ENCODE measurements at regions not wholly inside any gene's neighbourhood (a gene's known extent, or its start where the extent isn't known, plus 50 kb on each side); places are given as distances from the start of the nearest gene placed in this dataset.

DNA sequence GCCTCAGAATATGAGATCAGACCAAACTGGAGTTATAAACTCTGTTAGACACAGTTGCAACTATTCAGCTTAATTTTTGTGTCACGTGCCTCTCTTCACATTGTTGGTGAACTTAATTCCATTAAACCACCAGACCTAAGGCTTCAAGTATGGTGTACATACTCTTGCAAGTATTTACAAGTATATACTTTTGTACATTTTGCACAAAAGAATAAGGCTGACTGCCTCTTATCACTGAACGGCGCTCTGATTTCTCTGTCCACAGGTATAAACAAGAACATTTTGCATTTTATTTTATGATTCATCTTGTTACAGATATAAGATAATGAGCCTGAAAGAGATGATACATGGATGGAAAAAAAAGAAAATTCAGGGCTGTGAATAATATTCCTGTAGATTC is 269.7 kb upstream of the ACVR2A start:
- Mint-ChIP-seq H3K27me3 (ENCODE audit: low read depth) (no peaks in the 10 kb centered on the region), H3K27ac (no peak overlapping the region), H3K9me3 (peaks cover 5 to 11% of the 10 kb centered on the region in 2 experiments), H3K4me1 (no peaks in the 10 kb centered on the region), H3K36me3 (ENCODE audit: insufficient read depth in 1 of 3, low read depth in 3 of 3) (peaks cover 4 to 8% (median 6%) of the 10 kb centered on the region in 3 experiments; a peak in 5 of 7 replicates), H3K4me3 (no peak overlapping the region)
- TF ChIP-seq CTCF (conservative IDR thresholded peaks at IDR 0.05), result no peak
- Histone ChIP-seq H3K23ac (ENCODE audit: insufficient read length, low read depth, low read length) (no peak overlapping the region), H3K56ac (ENCODE audit: insufficient read length, low read depth, low read length) (no peak overlapping the region), H4K91ac (ENCODE audit: insufficient read length, low read depth, low read length) (no peak overlapping the region), H3K4me2 (ENCODE audit: insufficient read depth, insufficient read length, low read length) (no peak overlapping the region), H4K5ac (ENCODE audit: insufficient read length, low read depth, low read length) (no peak overlapping the region), H4K8ac (replicated peaks; ENCODE audit: insufficient read length, low read depth, low read length) (no peak overlapping the region), H2AFZ (ENCODE audit: low read length) (no peak overlapping the region), H3K18ac (ENCODE audit: insufficient read length, low read depth, low read length) (no peak overlapping the region), H2BK12ac (ENCODE audit: insufficient read length, low read depth, low read length) (no peak overlapping the region), H3K4ac (ENCODE audit: low read depth, low read length) (no peak overlapping the region), H2BK15ac (ENCODE audit: low read depth, low read length) (no peak overlapping the region), H2AK5ac (ENCODE audit: insufficient read length, low read length) (no peak overlapping the region), H3K27ac (ENCODE audit: insufficient read length, low read depth, low read length) (no peak overlapping the region), H3K27me3 (ENCODE audit: insufficient read depth, low read length) (no peaks in the 10 kb centered on the region), H3K4me1 (ENCODE audit: insufficient read depth, low read length) (no peaks in the 10 kb centered on the region; the same call in 1 of the 2 replicates), H3K79me2 (ENCODE audit: insufficient read depth, low read length) (no peaks in the 10 kb centered on the region), H2BK5ac (ENCODE audit: insufficient read length, low read length) (no peak overlapping the region), H3K9me3 (ENCODE audit: control insufficient read depth, low read depth, low read length) (no peaks in the 10 kb centered on the region), H3K79me1 (ENCODE audit: insufficient read depth, low read depth, low read length, poor library complexity, severe bottlenecking) (no peaks in the 10 kb centered on the region), H4K20me1 (ENCODE audit: control insufficient read depth, insufficient read depth, insufficient read length) (no peaks in the 10 kb centered on the region), H3K9ac (ENCODE audit: extremely low read depth, insufficient read length, low read length) (no peak overlapping the region), H3K14ac (ENCODE audit: insufficient read depth, low read length) (no peak overlapping the region), H3K23me2 (ENCODE audit: insufficient read length, low read depth, low read length, poor library complexity, severe bottlenecking) (no peaks in the 10 kb centered on the region), H2BK120ac (ENCODE audit: low read depth, low read length, poor library complexity, severe bottlenecking) (no peak overlapping the region), H3T11ph (ENCODE audit: low read length) (no peak overlapping the region), H2BK20ac (ENCODE audit: low read depth, low read length, poor library complexity, severe bottlenecking) (no peak overlapping the region)
- no CpG with 5 or more reads among the region's 3 CpGs for WGBS (ENCODE audit: extremely low coverage, insufficient read length, low lambda C conversion rate)
- DNase-seq, result no peak
